Loucy (cell line): ENCODE measurements at regions not wholly inside any gene's neighbourhood (a gene's known extent, or its start where the extent isn't known, plus 50 kb on each side); places are given as distances from the start of the nearest gene placed in this dataset.
A peak's percentile ranks its signal among the peaks of the same experiment; 100 is the strongest.

Experiments
- H2AFZ ChIP-seq: fragments of 200-600 bp; sonication (generic); 2 replicates; pipeline ENCODE4 v1.6.0; 2016; ENCODE audit warnings: antibody characterized with exemption, mild to moderate bottlenecking, low read length, moderate library complexity
- H3F3A ChIP-seq: fragments of 200-600 bp; 2 replicates; pipeline ENCODE4 v1.6.0; 2016; ENCODE audit warnings: antibody characterized with exemption, low read depth, mild to moderate bottlenecking
- H3K27me3 ChIP-seq: fragments of 200-600 bp; sonication (generic); 2 replicates; pipeline ENCODE4 v1.6.1; 2014; ENCODE audit warnings: low read length, mild to moderate bottlenecking; ENCODE audit not compliant: insufficient read depth, poor library complexity, severe bottlenecking
- H3K36me3 ChIP-seq: fragments of 200-600 bp; sonication (generic); 2 replicates; pipeline ENCODE4 v1.6.1; 2016; ENCODE audit warnings: low read length; ENCODE audit not compliant: insufficient read depth
- H3K4me1 ChIP-seq: fragments of 200-600 bp; sonication (generic); 2 replicates; pipeline ENCODE4 v1.5.1; 2014; ENCODE audit warnings: low read length, mild to moderate bottlenecking; ENCODE audit not compliant: insufficient read depth, poor library complexity, severe bottlenecking
- H3K4me2 ChIP-seq: fragments of 200-600 bp; sonication (generic); 2 replicates; pipeline ENCODE4 v1.6.0; 2014; ENCODE audit warnings: antibody characterized with exemption, low read length, low read depth, mild to moderate bottlenecking; ENCODE audit not compliant: poor library complexity, severe bottlenecking
- H3K4me3 ChIP-seq: fragments of 200-600 bp; sonication (generic); 2 replicates; pipeline ENCODE4 v1.5.1; 2014; ENCODE audit warnings: low read length, mild to moderate bottlenecking, mixed read lengths; ENCODE audit not compliant: poor library complexity, severe bottlenecking
- H3K79me2 ChIP-seq: fragments of 200-600 bp; sonication (generic); 2 replicates; pipeline ENCODE4 v1.6.1; 2014; ENCODE audit warnings: low read length; ENCODE audit not compliant: insufficient read depth
- H3K9ac ChIP-seq: fragments of 200-600 bp; sonication (generic); 2 replicates; pipeline ENCODE4 v1.6.0; 2014; ENCODE audit warnings: mild to moderate bottlenecking, low read depth, low read length, moderate library complexity; ENCODE audit not compliant: poor library complexity, severe bottlenecking
- H3K9me2 ChIP-seq: fragments of 200-600 bp; sonication (generic); replicated peaks from 2 replicates; pipeline ENCODE4 v1.6.1; 2016; ENCODE audit warnings: low read depth, low read length, mixed read lengths
- H3K9me3 ChIP-seq: fragments of 200-600 bp; sonication (generic); 2 replicates; pipeline ENCODE4 v1.6.1; 2014; ENCODE audit warnings: mild to moderate bottlenecking, antibody characterized with exemption, low read length, low read depth; ENCODE audit not compliant: insufficient read depth
- H4K20me1 ChIP-seq: fragments of 200-600 bp; sonication (generic); 2 replicates; pipeline ENCODE4 v1.6.0; 2014; ENCODE audit warnings: antibody characterized with exemption, low read length, mild to moderate bottlenecking; ENCODE audit not compliant: insufficient read depth, poor library complexity, severe bottlenecking
- CTCF ChIP-seq: fragments of 200-600 bp; sonication (generic); conservative IDR thresholded peaks from 2 replicates; pipeline ENCODE4 v1.5.1; 2014; ENCODE audit warnings: mild to moderate bottlenecking, antibody characterized with exemption, low read length
- EZH2phosphoT487 ChIP-seq: fragments of 200-600 bp; IDR thresholded peaks from 2 replicates; pipeline ENCODE4 v1.6.1; 2018; ENCODE audit warnings: antibody characterized with exemption, mild to moderate bottlenecking, moderate library complexity, borderline replicate concordance

GRCh38 chr12:124147575-124147974 lies 147.3 kb upstream of the RFLNA start:
- H3K4me2 ChIP-seq: peak overlapping the region; percentile 42
- no peaks in the 10 kb centered on the region for H3K27me3 ChIP-seq
- H3K9me3 ChIP-seq: no peaks in the 10 kb centered on the region
- peaks cover 18% of the 10 kb centered on the region for H3K4me1 ChIP-seq
- peak overlapping the region; percentile 37 for H3K4me3 ChIP-seq
- H3K79me2 ChIP-seq: no peaks in the 10 kb centered on the region
- H3K9ac ChIP-seq: peak overlapping the region; percentile 48
- TF ChIP-seq EZH2phosphoT487: no peak
- no peak for TF ChIP-seq CTCF
- H3K36me3 ChIP-seq: no peaks in the 10 kb centered on the region
- H2AFZ ChIP-seq: peak overlapping the region; percentile 85
- H3F3A ChIP-seq: no peaks in the 10 kb centered on the region
- no peaks in the 10 kb centered on the region for H3K9me2 ChIP-seq
- no peaks in the 10 kb centered on the region for H4K20me1 ChIP-seq

- TF ChIP-seq EZH2phosphoT487 (no peak), CTCF (no peak)
- Histone ChIP-seq H3K27me3 (no peaks in the 10 kb centered on the region), H3K79me2 (no peaks in the 10 kb centered on the region), H3K36me3 (no peaks in the 10 kb centered on the region), H3K4me1 (peaks cover 18% of the 10 kb centered on the region), H4K20me1 (no peaks in the 10 kb centered on the region), H2AFZ (no peak overlapping the region), H3K4me3 (peak overlapping the region; percentile 37), H3K4me2 (peak overlapping the region; percentile 42), H3K9me3 (no peaks in the 10 kb centered on the region), H3F3A (no peaks in the 10 kb centered on the region), H3K9me2 (no peaks in the 10 kb centered on the region), H3K9ac (peak overlapping the region; percentile 48)
Measured at GRCh38 chr12:124148481-124149273, 146.2 kb upstream of the RFLNA start.

GRCh38 chr12:124149287-124149686 lies 145.6 kb upstream of the RFLNA start:
- Histone ChIP-seq H3K4me3 (no peak overlapping the region), H3F3A (no peaks in the 10 kb centered on the region), H3K9me2 (no peaks in the 10 kb centered on the region), H4K20me1 (no peaks in the 10 kb centered on the region), H3K36me3 (no peaks in the 10 kb centered on the region), H3K9ac (no peak overlapping the region), H3K4me1 (peaks cover 18% of the 10 kb centered on the region), H2AFZ (no peak overlapping the region), H3K4me2 (no peak overlapping the region), H3K9me3 (no peaks in the 10 kb centered on the region), H3K79me2 (no peaks in the 10 kb centered on the region), H3K27me3 (no peaks in the 10 kb centered on the region)
- TF ChIP-seq CTCF (no peak), EZH2phosphoT487 (no peak)
